Vagina (tissue), 2 donors: ENCODE measurements at regions not wholly inside any gene's neighbourhood (a gene's known extent, or its start where the extent isn't known, plus 50 kb on each side); places are given as distances from the start of the nearest gene placed in this dataset.

Experiments
- POLR2AphosphoS5 ChIP-seq, 2 donors: sonication (generic); formaldehyde crosslinking; IDR thresholded peaks; one replicate each; pipeline ENCODE4 v1.9.0; 2017; ENCODE audit warnings: antibody characterized with exemption in 2 of 2, mild to moderate bottlenecking in 2 of 2, low read depth in 1 of 2; ENCODE audit not compliant: insufficient read depth in 1 of 2
- TF ChIP-seq, protein P1 (sequence below), 3 experiments: fragments of 450-650 bp in 2 of 3; fragments of 200-600 bp in 1 of 3; sonication (generic) in 1 of 3; IDR thresholded peaks; one replicate each; pipeline ENCODE4 v1.5.1; 2017 to 2019; ENCODE audit warnings: antibody characterized with exemption in 3 of 3, mild to moderate bottlenecking in 2 of 3, moderate library complexity in 2 of 3

DNA sequence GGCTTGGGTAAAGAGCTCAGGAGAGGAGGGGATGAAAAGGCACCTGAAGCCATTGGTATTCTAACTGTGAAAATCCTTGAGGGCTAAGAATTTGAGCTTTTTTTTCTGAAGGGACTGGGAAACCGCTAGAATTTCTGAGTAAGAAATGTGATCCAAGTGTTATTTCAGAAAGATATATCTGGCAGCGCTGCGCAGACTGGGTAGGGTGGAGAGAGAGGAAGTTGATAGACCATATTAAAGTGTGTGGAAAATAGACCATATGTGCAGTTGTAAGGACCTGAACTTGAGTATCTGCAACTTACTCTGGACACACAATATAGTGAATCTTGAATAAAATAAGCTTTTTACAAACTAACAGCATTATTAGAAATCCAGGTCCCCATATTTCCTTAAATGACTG, 427.4 kb downstream of the NDFIP2 start:
- no peak for TF ChIP-seq POLR2AphosphoS5 (IDR thresholded peaks at IDR 0.05; ENCODE audit: insufficient read depth in 1 of 2, low read depth in 1 of 2)
- TF ChIP-seq, protein P1, sequence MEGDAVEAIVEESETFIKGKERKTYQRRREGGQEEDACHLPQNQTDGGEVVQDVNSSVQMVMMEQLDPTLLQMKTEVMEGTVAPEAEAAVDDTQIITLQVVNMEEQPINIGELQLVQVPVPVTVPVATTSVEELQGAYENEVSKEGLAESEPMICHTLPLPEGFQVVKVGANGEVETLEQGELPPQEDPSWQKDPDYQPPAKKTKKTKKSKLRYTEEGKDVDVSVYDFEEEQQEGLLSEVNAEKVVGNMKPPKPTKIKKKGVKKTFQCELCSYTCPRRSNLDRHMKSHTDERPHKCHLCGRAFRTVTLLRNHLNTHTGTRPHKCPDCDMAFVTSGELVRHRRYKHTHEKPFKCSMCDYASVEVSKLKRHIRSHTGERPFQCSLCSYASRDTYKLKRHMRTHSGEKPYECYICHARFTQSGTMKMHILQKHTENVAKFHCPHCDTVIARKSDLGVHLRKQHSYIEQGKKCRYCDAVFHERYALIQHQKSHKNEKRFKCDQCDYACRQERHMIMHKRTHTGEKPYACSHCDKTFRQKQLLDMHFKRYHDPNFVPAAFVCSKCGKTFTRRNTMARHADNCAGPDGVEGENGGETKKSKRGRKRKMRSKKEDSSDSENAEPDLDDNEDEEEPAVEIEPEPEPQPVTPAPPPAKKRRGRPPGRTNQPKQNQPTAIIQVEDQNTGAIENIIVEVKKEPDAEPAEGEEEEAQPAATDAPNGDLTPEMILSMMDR (IDR thresholded peaks at IDR 0.05), result no peak
